ENCODE measurements at regions not wholly inside any gene's neighbourhood (a gene's known extent, or its start where the extent isn't known, plus 50 kb on each side); places are given as distances from the start of the nearest gene placed in this dataset.

DNA sequence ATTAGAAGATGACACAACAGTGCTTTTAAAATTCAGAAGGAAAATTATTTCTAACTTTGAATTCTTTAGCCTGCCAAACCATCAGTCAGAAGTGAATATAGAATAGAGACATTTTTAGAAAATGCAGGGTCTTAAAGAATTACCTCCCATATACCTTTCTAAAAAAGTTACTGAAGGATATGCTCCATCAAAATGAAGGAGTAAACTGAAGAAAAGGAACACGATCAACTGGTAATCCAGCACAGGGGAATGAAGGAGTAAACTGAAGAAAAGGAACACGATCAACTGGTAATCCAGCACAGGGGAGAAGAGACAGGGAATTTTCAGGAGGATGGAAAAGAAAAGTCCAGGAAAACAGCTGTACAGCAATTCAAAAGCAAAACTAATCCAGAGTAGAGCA, 75.4 kb upstream of the LDLRAD3 start:
- Histone ChIP-seq H3K4me3 (no peak overlapping the region), H3K36me3 (replicated peaks in 1 of 2; ENCODE audit: insufficient read depth in 1 of 2, low read depth in 2 of 2) (no peaks in the 10 kb centered on the region), H3K27me3 (no peaks in the 10 kb centered on the region), H3K4me1 (peaks cover 2% of the 10 kb centered on the region), H3K27ac (no peak overlapping the region), H3K9me3 (peaks cover 0 to 8% (median 0%) of the 10 kb centered on the region in 3 donors)
- DNase-seq (no peak), ATAC-seq (no peak)
- WGBS, 2 donors: 84 to 90% methylated on average over 2 of the region's 2 CpGs
- intact Hi-C loops (cut with DNase I): no loop called here
- TF ChIP-seq POLR2A (IDR thresholded peaks at IDR 0.05): no peak
- TF ChIP-seq, protein P1, sequence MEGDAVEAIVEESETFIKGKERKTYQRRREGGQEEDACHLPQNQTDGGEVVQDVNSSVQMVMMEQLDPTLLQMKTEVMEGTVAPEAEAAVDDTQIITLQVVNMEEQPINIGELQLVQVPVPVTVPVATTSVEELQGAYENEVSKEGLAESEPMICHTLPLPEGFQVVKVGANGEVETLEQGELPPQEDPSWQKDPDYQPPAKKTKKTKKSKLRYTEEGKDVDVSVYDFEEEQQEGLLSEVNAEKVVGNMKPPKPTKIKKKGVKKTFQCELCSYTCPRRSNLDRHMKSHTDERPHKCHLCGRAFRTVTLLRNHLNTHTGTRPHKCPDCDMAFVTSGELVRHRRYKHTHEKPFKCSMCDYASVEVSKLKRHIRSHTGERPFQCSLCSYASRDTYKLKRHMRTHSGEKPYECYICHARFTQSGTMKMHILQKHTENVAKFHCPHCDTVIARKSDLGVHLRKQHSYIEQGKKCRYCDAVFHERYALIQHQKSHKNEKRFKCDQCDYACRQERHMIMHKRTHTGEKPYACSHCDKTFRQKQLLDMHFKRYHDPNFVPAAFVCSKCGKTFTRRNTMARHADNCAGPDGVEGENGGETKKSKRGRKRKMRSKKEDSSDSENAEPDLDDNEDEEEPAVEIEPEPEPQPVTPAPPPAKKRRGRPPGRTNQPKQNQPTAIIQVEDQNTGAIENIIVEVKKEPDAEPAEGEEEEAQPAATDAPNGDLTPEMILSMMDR (IDR thresholded peaks at IDR 0.05): no peak

DNA sequence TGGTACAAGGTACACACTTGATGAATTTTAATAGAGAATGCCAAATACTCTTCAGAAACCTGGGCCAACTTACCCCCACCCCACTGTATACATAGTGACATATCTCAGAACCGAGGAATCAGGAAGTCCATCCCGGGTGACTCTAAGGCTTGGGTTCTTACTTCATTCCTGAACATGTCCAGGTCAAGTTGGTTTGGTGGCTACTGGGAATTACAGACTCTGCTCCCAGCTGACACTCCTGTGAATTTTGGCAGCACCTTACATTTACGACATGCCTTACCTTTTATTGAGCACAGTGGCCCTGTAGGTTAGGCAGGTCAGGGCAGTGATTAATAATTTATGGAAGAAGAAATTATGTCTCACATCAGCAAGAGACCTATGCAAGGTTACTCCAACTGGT, 70.1 kb upstream of the LDLRAD3 start:
- DNase-seq (peak; percentile 47 to 84 (median 69)), ATAC-seq (peak; percentile 92)
- Histone ChIP-seq H3K36me3 (replicated peaks in 1 of 2; ENCODE audit: insufficient read depth in 1 of 2, low read depth in 2 of 2) (no peaks in the 10 kb centered on the region), H3K4me1 (peaks cover 11% of the 10 kb centered on the region), H3K4me3 (no peak overlapping the region), H3K27me3 (no peaks in the 10 kb centered on the region), H3K27ac (peak overlapping the region in 2 of 4 donors; percentile 18 to 39), H3K9me3 (peaks cover 0 to 6% (median 0%) of the 10 kb centered on the region in 3 donors)
- intact Hi-C loops (cut with DNase I): no loop called here
- TF ChIP-seq, protein P1 (IDR thresholded peaks at IDR 0.05): peak in 1 of 7 experiments; percentile 2
- no peak for TF ChIP-seq POLR2A (IDR thresholded peaks at IDR 0.05)
- 21 to 39% methylated on average over 3 of the region's 3 CpGs for WGBS, 2 donors

DNA sequence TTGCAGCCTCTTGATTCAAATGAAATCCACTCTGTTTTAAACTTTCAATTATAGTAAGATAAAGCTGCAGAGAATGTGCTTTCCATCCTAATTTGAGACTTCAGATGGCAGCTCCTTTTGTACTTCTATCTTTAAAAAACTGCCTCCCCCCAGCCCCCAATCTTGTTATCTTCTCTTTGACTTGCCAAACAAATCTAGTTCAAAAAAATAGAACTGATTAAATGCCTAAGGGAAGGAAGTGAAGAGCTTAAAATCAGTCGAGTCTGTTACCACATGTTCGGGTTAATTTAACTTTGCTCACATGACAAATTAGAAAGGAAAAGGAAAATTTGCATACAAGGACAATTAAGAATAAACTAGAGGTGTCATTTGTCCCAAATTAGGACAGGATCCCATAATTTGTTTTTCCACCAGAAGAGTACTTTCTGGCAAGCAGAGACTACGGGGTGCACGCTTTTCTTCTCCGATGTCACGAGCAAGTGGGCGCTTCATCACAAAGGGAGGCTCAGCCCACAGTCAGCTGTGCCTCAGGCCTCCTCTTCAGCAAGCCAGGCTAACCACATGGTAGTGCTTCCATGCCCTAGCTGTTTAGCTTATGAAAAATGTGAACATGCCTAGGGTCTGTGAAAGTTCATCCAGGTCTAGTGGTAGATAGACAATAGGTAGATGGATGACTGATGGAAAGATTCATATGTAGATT, 69.0 kb upstream of the LDLRAD3 start:
- no peaks in the 10 kb centered on the region for H3K9me3 ChIP-seq
- H3K4me3 ChIP-seq: no peak overlapping the region
- TF ChIP-seq, protein P1 (IDR thresholded peaks at IDR 0.05): no peak
- TF ChIP-seq POLR2A (IDR thresholded peaks at IDR 0.05): no peak
- peaks cover 11% of the 10 kb centered on the region for H3K4me1 ChIP-seq
- no peak for ATAC-seq
- no peaks in the 10 kb centered on the region for H3K36me3 ChIP-seq (replicated peaks in 1 of 2; ENCODE audit: insufficient read depth in 1 of 2, low read depth in 2 of 2)
- H3K27ac ChIP-seq: no peak overlapping the region
- no peak for DNase-seq
- H3K27me3 ChIP-seq: no peaks in the 10 kb centered on the region
- 78 to 80% methylated on average over 7 of the region's 7 CpGs for WGBS, 2 donors
- intact Hi-C loops (cut with DNase I): no loop called here

DNA sequence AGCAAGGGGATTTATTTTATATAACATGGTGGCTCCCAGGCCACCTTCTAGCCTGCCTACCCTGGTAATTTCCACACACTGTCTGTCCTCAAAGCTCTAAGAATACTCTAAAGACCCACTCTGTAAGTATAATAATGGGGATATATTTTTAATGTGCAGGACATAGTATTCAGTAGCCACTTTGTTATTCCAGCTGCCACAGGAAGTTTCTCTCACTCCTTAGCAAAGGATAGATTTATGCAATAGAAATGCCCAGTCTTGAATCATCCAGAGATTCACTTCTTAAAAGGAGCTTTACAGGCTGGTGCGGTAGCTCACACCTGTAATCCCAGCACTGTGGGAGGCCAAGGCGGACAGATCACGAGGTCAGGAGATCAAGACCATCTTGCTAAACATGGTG, 68.4 kb upstream of the LDLRAD3 start:
- Histone ChIP-seq H3K4me3 (no peak overlapping the region), H3K4me1 (peaks cover 11% of the 10 kb centered on the region), H3K9me3 (no peaks in the 10 kb centered on the region), H3K27me3 (no peaks in the 10 kb centered on the region), H3K36me3 (replicated peaks in 1 of 2; ENCODE audit: insufficient read depth in 1 of 2, low read depth in 2 of 2) (no peaks in the 10 kb centered on the region), H3K27ac (no peak overlapping the region)
- 85 to 93% methylated on average over 3 of the region's 3 CpGs for WGBS, 2 donors
- intact Hi-C loops (cut with DNase I): no loop called here
- no peak for ATAC-seq
- TF ChIP-seq, protein P1 (IDR thresholded peaks at IDR 0.05): no peak
- TF ChIP-seq POLR2A (IDR thresholded peaks at IDR 0.05): no peak
- DNase-seq: no peak

DNA sequence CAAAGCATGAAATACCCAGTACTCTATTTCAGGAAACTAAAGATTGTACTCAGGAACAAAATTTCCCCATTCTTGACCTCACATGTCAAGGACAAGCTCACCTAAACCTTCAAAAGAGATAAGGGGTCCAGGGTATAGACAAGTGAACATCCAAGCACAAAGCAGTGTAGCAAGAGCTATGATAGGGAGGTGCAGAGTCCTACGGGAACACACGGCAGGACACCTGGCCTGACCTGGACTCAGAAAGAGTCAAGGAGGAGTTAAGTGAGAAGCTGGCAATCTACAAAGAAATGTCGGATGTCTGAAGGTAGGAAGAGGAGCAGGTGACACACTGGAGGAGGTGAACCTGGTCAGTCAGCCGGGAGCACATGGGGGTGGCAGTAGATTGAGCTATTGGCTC, 67.1 kb upstream of the LDLRAD3 start:
- Histone ChIP-seq H3K27ac (no peak overlapping the region), H3K9me3 (no peaks in the 10 kb centered on the region), H3K27me3 (no peaks in the 10 kb centered on the region), H3K4me3 (no peak overlapping the region), H3K4me1 (peaks cover 11% of the 10 kb centered on the region), H3K36me3 (replicated peaks in 1 of 2; ENCODE audit: insufficient read depth in 1 of 2, low read depth in 2 of 2) (no peaks in the 10 kb centered on the region)
- WGBS, 2 donors: 75 to 91% methylated on average over 4 of the region's 4 CpGs
- ATAC-seq (no peak), DNase-seq (no peak)
- TF ChIP-seq POLR2A (IDR thresholded peaks at IDR 0.05): no peak
- TF ChIP-seq, protein P1 (IDR thresholded peaks at IDR 0.05): no peak
- intact Hi-C loops (cut with DNase I): no loop called here

Data from body of pancreas (tissue), 4 donors.